Fibroblast of lung (primary cell): ENCODE measurements at regions not wholly inside any gene's neighbourhood (a gene's known extent, or its start where the extent isn't known, plus 50 kb on each side); places are given as distances from the start of the nearest gene placed in this dataset.

ENCODE experiments used
- DNase-seq, 2 donors: peaks; one replicate each; pipeline versions ENCODE4 v3.0.0 to v3.0.0-alpha.2; 2010; ENCODE audit warnings: low read depth in 2 of 2
- H2AFZ ChIP-seq: 2 replicates; pipeline ENCODE4 v1.5.1; 2012; ENCODE audit warnings: low read length, control low read depth, inconsistent platforms
- H3K27ac ChIP-seq: 2 replicates; pipeline ENCODE4 v1.5.1; 2011; ENCODE audit warnings: low read length, control low read depth; ENCODE audit not compliant: insufficient read depth
- H3K27me3 ChIP-seq: 2 replicates; pipeline ENCODE4 v1.5.1; 2011; ENCODE audit warnings: mild to moderate bottlenecking, low read length; ENCODE audit not compliant: control insufficient read depth, insufficient read depth
- H3K36me3 ChIP-seq: 2 replicates; pipeline ENCODE4 v1.5.1; 2011; ENCODE audit warnings: low read length; ENCODE audit not compliant: control insufficient read depth, insufficient read depth
- H3K4me1 ChIP-seq: 2 replicates; pipeline ENCODE4 v1.5.1; 2011; ENCODE audit warnings: low read length; ENCODE audit not compliant: control insufficient read depth, insufficient read depth; ENCODE audit errors: extremely low read depth
- H3K4me2 ChIP-seq: 2 replicates; pipeline ENCODE4 v1.5.1; 2011; ENCODE audit warnings: low read length, control low read depth; ENCODE audit not compliant: insufficient read depth; ENCODE audit errors: extremely low read depth
- H3K4me3 ChIP-seq, 4 experiments: fragments of 200-600 bp in 1 of 4; sonication (generic) in 1 of 4; replicated peaks in 1 of 4; 2 replicates each; pipeline ENCODE4 v1.5.1; 2011 to 2016; ENCODE audit warnings: low read length in 4 of 4, low read depth in 3 of 4, mild to moderate bottlenecking in 3 of 4, control low read depth in 2 of 4, inconsistent platforms in 1 of 4, mixed read lengths in 1 of 4; ENCODE audit not compliant: insufficient read depth in 1 of 4; ENCODE audit errors: control extremely low read depth in 1 of 4
- H3K79me2 ChIP-seq: 2 replicates; pipeline ENCODE4 v1.5.1; 2012; ENCODE audit warnings: mild to moderate bottlenecking, low read length, inconsistent platforms; ENCODE audit not compliant: control insufficient read depth, insufficient read depth
- H3K9ac ChIP-seq: 2 replicates; pipeline ENCODE4 v1.5.1; 2011; ENCODE audit warnings: mild to moderate bottlenecking, low read length, control low read depth; ENCODE audit not compliant: insufficient read depth
- H3K9me3 ChIP-seq: 2 replicates; pipeline ENCODE4 v1.5.1; 2012; ENCODE audit warnings: low read depth, low read length; ENCODE audit not compliant: control insufficient read depth, insufficient read depth
- H4K20me1 ChIP-seq: 2 replicates; pipeline ENCODE4 v1.5.1; 2011; ENCODE audit warnings: low read length; ENCODE audit not compliant: control insufficient read depth, insufficient read depth; ENCODE audit errors: extremely low read depth
- EZH2 ChIP-seq: IDR thresholded peaks from 2 replicates; pipeline ENCODE4 v1.5.1; 2012; ENCODE audit warnings: low read length, control low read depth, mild to moderate bottlenecking; ENCODE audit errors: missing control alignments
- TF ChIP-seq, protein P1 (sequence below), 2 donors: IDR thresholded peaks in 1 of 2; conservative IDR thresholded peaks in 1 of 2; 1 replicate in 1 of 2; 2 replicates in 1 of 2; pipeline ENCODE4 v1.5.1; 2011 to 2012; ENCODE audit warnings: low read length in 2 of 2, control low read depth in 1 of 2, inconsistent platforms in 1 of 2, low read depth in 1 of 2, mild to moderate bottlenecking in 1 of 2

GRCh38 chr1:178024504-178024903 is 54.6 kb upstream of the SEC16B start:
- Histone ChIP-seq H3K4me1 (no peaks in the 10 kb centered on the region), H4K20me1 (no peaks in the 10 kb centered on the region)

DNA sequence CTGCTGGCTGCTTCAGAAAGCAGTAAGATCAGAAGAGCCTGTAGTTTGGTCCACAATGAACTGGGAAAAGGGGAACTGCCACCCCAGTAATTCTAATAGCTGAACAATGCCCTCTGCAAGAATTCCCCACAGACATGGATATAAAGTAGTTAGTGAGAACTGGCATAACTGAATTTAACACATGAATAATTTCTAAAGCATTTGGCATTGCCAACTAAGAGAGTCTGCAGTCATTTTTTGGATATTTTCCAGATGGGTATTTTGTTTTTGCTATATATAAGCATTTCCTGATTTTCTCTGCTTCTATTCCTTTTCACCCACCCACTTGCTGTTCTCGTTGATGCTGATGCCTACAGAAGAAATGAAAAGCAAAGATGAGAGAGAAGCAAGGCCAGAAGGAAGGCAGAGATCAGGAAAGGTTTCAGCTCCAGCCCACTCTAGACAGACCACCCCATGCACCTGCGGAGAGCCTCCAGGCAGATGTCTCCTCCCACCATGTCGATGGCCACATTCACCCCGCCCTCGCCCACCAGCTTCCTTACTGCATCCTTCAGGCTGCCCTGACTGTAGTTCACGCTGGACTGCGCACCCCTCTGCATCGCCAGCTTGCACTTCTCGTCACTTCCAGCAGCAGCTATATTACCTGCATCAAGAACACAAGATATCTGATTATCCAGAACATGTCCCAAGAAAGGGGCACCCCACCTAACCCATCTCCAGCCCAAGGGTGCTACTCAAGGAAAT is 55.9 kb upstream of the SEC16B start:
- Histone ChIP-seq H3K4me1 (no peaks in the 10 kb centered on the region), H3K27me3 (no peaks in the 10 kb centered on the region), H3K4me3 (no peak overlapping the region), H3K27ac (no peak overlapping the region), H3K36me3 (no peaks in the 10 kb centered on the region), H2AFZ (no peak overlapping the region), H3K9ac (no peak overlapping the region), H3K4me2 (no peak overlapping the region), H3K79me2 (no peaks in the 10 kb centered on the region), H3K9me3 (no peaks in the 10 kb centered on the region), H4K20me1 (no peaks in the 10 kb centered on the region)
- DNase-seq: no peak
- TF ChIP-seq EZH2: no peak
- TF ChIP-seq, protein P1, sequence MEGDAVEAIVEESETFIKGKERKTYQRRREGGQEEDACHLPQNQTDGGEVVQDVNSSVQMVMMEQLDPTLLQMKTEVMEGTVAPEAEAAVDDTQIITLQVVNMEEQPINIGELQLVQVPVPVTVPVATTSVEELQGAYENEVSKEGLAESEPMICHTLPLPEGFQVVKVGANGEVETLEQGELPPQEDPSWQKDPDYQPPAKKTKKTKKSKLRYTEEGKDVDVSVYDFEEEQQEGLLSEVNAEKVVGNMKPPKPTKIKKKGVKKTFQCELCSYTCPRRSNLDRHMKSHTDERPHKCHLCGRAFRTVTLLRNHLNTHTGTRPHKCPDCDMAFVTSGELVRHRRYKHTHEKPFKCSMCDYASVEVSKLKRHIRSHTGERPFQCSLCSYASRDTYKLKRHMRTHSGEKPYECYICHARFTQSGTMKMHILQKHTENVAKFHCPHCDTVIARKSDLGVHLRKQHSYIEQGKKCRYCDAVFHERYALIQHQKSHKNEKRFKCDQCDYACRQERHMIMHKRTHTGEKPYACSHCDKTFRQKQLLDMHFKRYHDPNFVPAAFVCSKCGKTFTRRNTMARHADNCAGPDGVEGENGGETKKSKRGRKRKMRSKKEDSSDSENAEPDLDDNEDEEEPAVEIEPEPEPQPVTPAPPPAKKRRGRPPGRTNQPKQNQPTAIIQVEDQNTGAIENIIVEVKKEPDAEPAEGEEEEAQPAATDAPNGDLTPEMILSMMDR (conservative IDR thresholded peaks at IDR 0.05 in 1 of 2, IDR thresholded peaks at IDR 0.05 in 1 of 2; ENCODE audit: low read depth in 1 of 2, low read length in 2 of 2): no peak

More at GRCh38 chr1:178024504-178024903, 54.6 kb upstream of the SEC16B start:
- Histone ChIP-seq H3K27ac (no peak overlapping the region), H3K4me2 (no peak overlapping the region), H3K9me3 (no peaks in the 10 kb centered on the region), H3K9ac (no peak overlapping the region), H3K36me3 (no peaks in the 10 kb centered on the region), H3K4me3 (no peak overlapping the region), H3K27me3 (no peaks in the 10 kb centered on the region), H2AFZ (no peak overlapping the region), H3K79me2 (no peaks in the 10 kb centered on the region)
- TF ChIP-seq, protein P1 (conservative IDR thresholded peaks at IDR 0.05 in 1 of 2, IDR thresholded peaks at IDR 0.05 in 1 of 2; ENCODE audit: low read depth in 1 of 2, low read length in 2 of 2): no peak
- no peak for TF ChIP-seq EZH2
- DNase-seq: no peak

GRCh38 chr1:178028841-178029481 is 59.1 kb upstream of the SEC16B start:
- no peak for DNase-seq
- H3K4me1 ChIP-seq: no peaks in the 10 kb centered on the region
- no peaks in the 10 kb centered on the region for H3K9me3 ChIP-seq
- no peak overlapping the region for H3K27ac ChIP-seq
- H2AFZ ChIP-seq: no peak overlapping the region
- no peak overlapping the region for H3K9ac ChIP-seq
- no peak overlapping the region for H3K4me2 ChIP-seq
- H3K27me3 ChIP-seq: no peaks in the 10 kb centered on the region
- no peak overlapping the region for H3K4me3 ChIP-seq
- no peaks in the 10 kb centered on the region for H4K20me1 ChIP-seq
- no peaks in the 10 kb centered on the region for H3K36me3 ChIP-seq
- no peaks in the 10 kb centered on the region for H3K79me2 ChIP-seq
- TF ChIP-seq, protein P1 (conservative IDR thresholded peaks at IDR 0.05 in 1 of 2, IDR thresholded peaks at IDR 0.05 in 1 of 2; ENCODE audit: low read depth in 1 of 2, low read length in 2 of 2): no peak
- no peak for TF ChIP-seq EZH2
